ENCODE measurements at regions not wholly inside any gene's neighbourhood (a gene's known extent, or its start where the extent isn't known, plus 50 kb on each side); places are given as distances from the start of the nearest gene placed in this dataset.
"Not testable (repeated sequence)": the region's sequence is repeated elsewhere in the genome, so short reads cannot be mapped to it uniquely, and the experiment has no call there.

- H3K9me3 ChIP-seq (ENCODE audit: control insufficient read depth, insufficient read depth, low read length) = no peaks in the 10 kb centered on the region
- H3K4me3 ChIP-seq (ENCODE audit: low read depth, low read length) = no peak overlapping the region
- no peaks in the 10 kb centered on the region for H3K36me3 ChIP-seq (ENCODE audit: control insufficient read depth, insufficient read depth, low read length)
- no peaks in the 10 kb centered on the region for H3K4me1 ChIP-seq (ENCODE audit: control insufficient read depth, insufficient read depth, low read length)
- no peaks in the 10 kb centered on the region for H3K27me3 ChIP-seq (ENCODE audit: control insufficient read depth, insufficient read depth, low read length)
- H3K9ac ChIP-seq (ENCODE audit: low read depth, low read length) = no peak overlapping the region
These were observed 749.5 kb upstream of the PCDH7 start for GRCh38 chr4:29970626-29971025.

- Histone ChIP-seq H3K36me3 (ENCODE audit: control insufficient read depth, insufficient read depth, low read length) (no peaks in the 10 kb centered on the region), H3K27me3 (ENCODE audit: control insufficient read depth, insufficient read depth, low read length) (no peaks in the 10 kb centered on the region), H3K4me1 (ENCODE audit: control insufficient read depth, insufficient read depth, low read length) (no peaks in the 10 kb centered on the region), H3K9me3 (ENCODE audit: control insufficient read depth, insufficient read depth, low read length) (no peaks in the 10 kb centered on the region), H3K9ac (ENCODE audit: low read depth, low read length) (no peak overlapping the region), H3K4me3 (ENCODE audit: low read depth, low read length) (no peak overlapping the region)
These were observed 748.0 kb upstream of the PCDH7 start for GRCh38 chr4:29972121-29972520.

GRCh38 chr4:29983890-29984289, 736.3 kb upstream of the PCDH7 start:
- H3K9me3 ChIP-seq (ENCODE audit: control insufficient read depth, insufficient read depth, low read length) = no peaks in the 10 kb centered on the region
- no peak overlapping the region for H3K4me3 ChIP-seq (ENCODE audit: low read depth, low read length)
- H3K36me3 ChIP-seq (ENCODE audit: control insufficient read depth, insufficient read depth, low read length) = no peaks in the 10 kb centered on the region
- no peaks in the 10 kb centered on the region for H3K27me3 ChIP-seq (ENCODE audit: control insufficient read depth, insufficient read depth, low read length)
- no peaks in the 10 kb centered on the region for H3K4me1 ChIP-seq (ENCODE audit: control insufficient read depth, insufficient read depth, low read length)
- H3K9ac ChIP-seq (ENCODE audit: low read depth, low read length) = no peak overlapping the region

- H3K9ac ChIP-seq (ENCODE audit: low read depth, low read length) = no peak overlapping the region
- H3K27me3 ChIP-seq (ENCODE audit: control insufficient read depth, insufficient read depth, low read length) = no peaks in the 10 kb centered on the region
- H3K36me3 ChIP-seq (ENCODE audit: control insufficient read depth, insufficient read depth, low read length) = no peaks in the 10 kb centered on the region
- H3K4me3 ChIP-seq (ENCODE audit: low read depth, low read length) = no peak overlapping the region
- H3K4me1 ChIP-seq (ENCODE audit: control insufficient read depth, insufficient read depth, low read length) = no peaks in the 10 kb centered on the region
- no peaks in the 10 kb centered on the region for H3K9me3 ChIP-seq (ENCODE audit: control insufficient read depth, insufficient read depth, low read length)
These were observed 718.5 kb upstream of the PCDH7 start for GRCh38 chr4:30001628-30002027.

DNA sequence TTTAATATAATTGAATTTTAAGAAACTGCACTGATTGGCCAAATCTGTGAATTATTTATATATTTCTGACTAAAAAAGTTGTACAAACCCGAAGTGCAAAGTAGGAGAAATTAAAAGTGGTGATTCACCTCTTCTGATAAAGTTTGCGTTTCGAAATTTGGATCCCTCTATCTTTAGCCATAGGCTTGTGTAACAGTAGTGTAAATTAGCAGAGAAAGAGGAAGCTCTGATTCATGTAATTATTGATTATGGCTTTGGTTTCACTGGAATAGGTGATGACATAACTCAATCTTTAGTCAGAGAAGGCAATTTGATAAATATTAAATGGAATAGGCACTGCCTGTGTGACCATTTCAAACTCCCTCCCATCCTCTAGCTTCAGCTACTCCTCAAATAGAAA, 717.8 kb upstream of the PCDH7 start:
- no peaks in the 10 kb centered on the region for H3K36me3 ChIP-seq (ENCODE audit: control insufficient read depth, insufficient read depth, low read length)
- H3K9ac ChIP-seq (ENCODE audit: low read depth, low read length) = no peak overlapping the region
- no peak overlapping the region for H3K4me3 ChIP-seq (ENCODE audit: low read depth, low read length)
- no peaks in the 10 kb centered on the region for H3K27me3 ChIP-seq (ENCODE audit: control insufficient read depth, insufficient read depth, low read length)
- no peaks in the 10 kb centered on the region for H3K9me3 ChIP-seq (ENCODE audit: control insufficient read depth, insufficient read depth, low read length)
- no peaks in the 10 kb centered on the region for H3K4me1 ChIP-seq (ENCODE audit: control insufficient read depth, insufficient read depth, low read length)

DNA sequence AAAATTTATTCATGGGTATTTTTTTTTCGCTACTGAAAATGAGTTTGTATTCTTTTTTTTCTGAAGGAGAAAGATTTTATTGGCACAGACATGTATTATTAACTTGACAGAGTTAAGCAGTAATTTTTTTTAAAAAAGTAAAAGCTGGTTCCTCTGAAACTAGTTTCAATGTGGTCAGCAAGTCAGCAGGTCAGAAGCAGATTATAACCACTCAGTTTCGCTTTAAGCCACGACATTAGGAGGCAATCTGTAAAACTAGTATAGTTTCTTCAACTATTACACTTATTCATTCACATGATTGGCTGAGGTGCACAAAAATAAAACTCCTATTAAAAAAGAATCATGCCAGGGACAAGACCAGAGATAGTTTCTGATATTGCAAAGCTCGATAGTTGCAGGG, 714.2 kb upstream of the PCDH7 start:
- no peak overlapping the region for H3K9ac ChIP-seq (ENCODE audit: low read depth, low read length)
- H3K27me3 ChIP-seq (ENCODE audit: control insufficient read depth, insufficient read depth, low read length) = no peaks in the 10 kb centered on the region
- H3K4me3 ChIP-seq (ENCODE audit: low read depth, low read length) = no peak overlapping the region
- no peaks in the 10 kb centered on the region for H3K4me1 ChIP-seq (ENCODE audit: control insufficient read depth, insufficient read depth, low read length)
- H3K36me3 ChIP-seq (ENCODE audit: control insufficient read depth, insufficient read depth, low read length) = no peaks in the 10 kb centered on the region
- H3K9me3 ChIP-seq (ENCODE audit: control insufficient read depth, insufficient read depth, low read length) = no peaks in the 10 kb centered on the region

DNA sequence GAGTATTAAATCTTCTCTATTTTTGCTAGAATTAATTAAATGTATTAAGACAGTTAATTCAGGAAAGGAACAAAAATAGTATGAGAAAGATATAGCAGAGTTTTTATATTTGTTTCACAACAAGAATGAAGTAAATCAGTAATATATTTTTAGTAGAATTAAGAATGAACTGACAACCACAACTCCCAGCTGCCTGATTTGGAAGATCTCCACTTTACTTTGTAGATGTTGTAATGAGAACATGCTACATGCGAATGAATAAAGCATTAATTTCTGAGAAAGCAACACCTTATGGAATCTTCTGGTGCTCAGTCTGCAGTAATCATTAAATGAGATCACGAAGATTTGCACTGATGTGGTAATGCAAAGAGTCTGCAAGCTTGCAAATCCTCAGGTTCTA, 695.6 kb upstream of the PCDH7 start:
- H3K27me3 ChIP-seq (ENCODE audit: control insufficient read depth, insufficient read depth, low read length) = no peaks in the 10 kb centered on the region
- no peaks in the 10 kb centered on the region for H3K36me3 ChIP-seq (ENCODE audit: control insufficient read depth, insufficient read depth, low read length)
- H3K9ac ChIP-seq (ENCODE audit: low read depth, low read length) = no peak overlapping the region
- H3K9me3 ChIP-seq (ENCODE audit: control insufficient read depth, insufficient read depth, low read length) = no peaks in the 10 kb centered on the region
- H3K4me1 ChIP-seq (ENCODE audit: control insufficient read depth, insufficient read depth, low read length) = no peaks in the 10 kb centered on the region
- no peak overlapping the region for H3K4me3 ChIP-seq (ENCODE audit: low read depth, low read length)

- Histone ChIP-seq H3K9ac (ENCODE audit: low read depth, low read length) (no peak overlapping the region), H3K4me1 (ENCODE audit: control insufficient read depth, insufficient read depth, low read length) (peaks cover 3% of the 10 kb centered on the region), H3K27me3 (ENCODE audit: control insufficient read depth, insufficient read depth, low read length) (no peaks in the 10 kb centered on the region), H3K9me3 (ENCODE audit: control insufficient read depth, insufficient read depth, low read length) (no peaks in the 10 kb centered on the region), H3K36me3 (ENCODE audit: control insufficient read depth, insufficient read depth, low read length) (no peaks in the 10 kb centered on the region), H3K4me3 (ENCODE audit: low read depth, low read length) (no peak overlapping the region)
These were observed 691.3 kb upstream of the PCDH7 start for GRCh38 chr4:30028826-30029225.

- Histone ChIP-seq H3K27me3 (ENCODE audit: control insufficient read depth, insufficient read depth, low read length) (no peaks in the 10 kb centered on the region), H3K36me3 (ENCODE audit: control insufficient read depth, insufficient read depth, low read length) (no peaks in the 10 kb centered on the region), H3K4me1 (ENCODE audit: control insufficient read depth, insufficient read depth, low read length) (peaks cover 4% of the 10 kb centered on the region), H3K9ac (ENCODE audit: low read depth, low read length) (no peak overlapping the region), H3K4me3 (ENCODE audit: low read depth, low read length) (no peak overlapping the region), H3K9me3 (ENCODE audit: control insufficient read depth, insufficient read depth, low read length) (no peaks in the 10 kb centered on the region)
These were observed 664.0 kb upstream of the PCDH7 start for GRCh38 chr4:30056016-30056766.

DNA sequence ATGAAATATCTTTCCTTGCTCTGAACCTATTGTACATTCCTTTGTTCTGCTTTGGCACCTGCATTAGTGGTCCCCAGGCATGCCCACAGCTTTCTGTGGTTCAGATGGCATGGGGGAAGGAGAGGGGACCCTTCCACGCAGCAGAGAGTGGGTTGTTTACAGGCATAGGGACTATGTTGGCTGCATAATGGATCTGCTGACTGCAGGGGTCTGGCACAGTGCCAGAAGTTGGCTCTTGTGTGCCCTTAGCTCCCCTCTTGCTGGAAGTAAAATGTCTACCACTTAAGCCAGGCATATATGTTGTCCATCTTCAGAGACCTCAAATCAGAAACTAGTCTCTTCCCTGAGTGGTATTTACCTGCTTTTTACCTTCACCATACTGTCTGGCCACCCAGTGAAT, 651.9 kb upstream of the PCDH7 start:
- Histone ChIP-seq H3K36me3 (ENCODE audit: control insufficient read depth, insufficient read depth, low read length) (no peaks in the 10 kb centered on the region), H3K27me3 (ENCODE audit: control insufficient read depth, insufficient read depth, low read length) (no peaks in the 10 kb centered on the region), H3K4me3 (ENCODE audit: low read depth, low read length) (no peak overlapping the region), H3K9me3 (ENCODE audit: control insufficient read depth, insufficient read depth, low read length) (no peaks in the 10 kb centered on the region), H3K4me1 (ENCODE audit: control insufficient read depth, insufficient read depth, low read length) (no peaks in the 10 kb centered on the region), H3K9ac (ENCODE audit: low read depth, low read length) (no peak overlapping the region)

DNA sequence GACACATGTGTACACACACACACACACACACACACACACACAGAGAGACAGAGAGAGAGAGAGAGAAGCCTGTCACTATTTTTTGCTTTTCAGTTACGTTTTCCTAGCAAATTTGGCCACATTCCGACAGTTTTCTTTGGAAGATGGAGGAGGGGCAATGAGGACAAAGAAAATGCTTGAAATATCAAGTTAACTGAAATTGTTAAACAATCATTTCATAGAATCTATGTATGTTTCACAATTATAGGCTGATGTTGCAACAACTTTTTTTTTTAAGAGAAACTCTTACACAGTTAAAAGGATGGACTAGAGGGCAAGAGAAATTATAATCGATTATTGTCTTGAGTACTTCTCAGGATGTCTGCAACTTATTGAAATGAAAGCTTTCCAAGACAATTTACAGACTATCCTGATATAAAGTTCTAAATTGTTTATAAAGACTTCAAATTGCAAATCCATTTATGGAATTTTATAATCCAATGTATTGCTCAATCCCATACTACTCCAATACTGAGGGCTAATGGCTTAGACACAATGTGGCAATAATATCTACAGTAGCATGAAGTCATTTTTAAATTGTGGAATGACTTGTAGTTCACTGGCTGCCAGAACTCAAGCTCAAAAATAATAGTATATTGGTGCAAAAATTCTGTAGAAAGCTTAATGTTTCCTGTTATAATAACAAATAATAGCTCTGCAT, 647.0 kb upstream of the PCDH7 start:
- no peaks in the 10 kb centered on the region for H3K9me3 ChIP-seq (ENCODE audit: control insufficient read depth, insufficient read depth, low read length)
- H3K4me1 ChIP-seq (ENCODE audit: control insufficient read depth, insufficient read depth, low read length) = no peaks in the 10 kb centered on the region
- H3K27me3 ChIP-seq (ENCODE audit: control insufficient read depth, insufficient read depth, low read length) = no peaks in the 10 kb centered on the region
- no peaks in the 10 kb centered on the region for H3K36me3 ChIP-seq (ENCODE audit: control insufficient read depth, insufficient read depth, low read length)
- no peak overlapping the region for H3K9ac ChIP-seq (ENCODE audit: low read depth, low read length)
- H3K4me3 ChIP-seq (ENCODE audit: low read depth, low read length) = no peak overlapping the region

- not testable (repeated sequence) for H3K27me3 ChIP-seq (ENCODE audit: control insufficient read depth, insufficient read depth, low read length); H3K9me3 ChIP-seq (ENCODE audit: control insufficient read depth, insufficient read depth, low read length); H3K4me3 ChIP-seq (ENCODE audit: low read depth, low read length); H3K9ac ChIP-seq (ENCODE audit: low read depth, low read length); H3K4me1 ChIP-seq (ENCODE audit: control insufficient read depth, insufficient read depth, low read length); H3K36me3 ChIP-seq (ENCODE audit: control insufficient read depth, insufficient read depth, low read length)
These were observed 627.6 kb upstream of the PCDH7 start for GRCh38 chr4:30092420-30093128.
